ENCODE measurements at regions not wholly inside any gene's neighbourhood (a gene's known extent, or its start where the extent isn't known, plus 50 kb on each side); places are given as distances from the start of the nearest gene placed in this dataset.

DNA sequence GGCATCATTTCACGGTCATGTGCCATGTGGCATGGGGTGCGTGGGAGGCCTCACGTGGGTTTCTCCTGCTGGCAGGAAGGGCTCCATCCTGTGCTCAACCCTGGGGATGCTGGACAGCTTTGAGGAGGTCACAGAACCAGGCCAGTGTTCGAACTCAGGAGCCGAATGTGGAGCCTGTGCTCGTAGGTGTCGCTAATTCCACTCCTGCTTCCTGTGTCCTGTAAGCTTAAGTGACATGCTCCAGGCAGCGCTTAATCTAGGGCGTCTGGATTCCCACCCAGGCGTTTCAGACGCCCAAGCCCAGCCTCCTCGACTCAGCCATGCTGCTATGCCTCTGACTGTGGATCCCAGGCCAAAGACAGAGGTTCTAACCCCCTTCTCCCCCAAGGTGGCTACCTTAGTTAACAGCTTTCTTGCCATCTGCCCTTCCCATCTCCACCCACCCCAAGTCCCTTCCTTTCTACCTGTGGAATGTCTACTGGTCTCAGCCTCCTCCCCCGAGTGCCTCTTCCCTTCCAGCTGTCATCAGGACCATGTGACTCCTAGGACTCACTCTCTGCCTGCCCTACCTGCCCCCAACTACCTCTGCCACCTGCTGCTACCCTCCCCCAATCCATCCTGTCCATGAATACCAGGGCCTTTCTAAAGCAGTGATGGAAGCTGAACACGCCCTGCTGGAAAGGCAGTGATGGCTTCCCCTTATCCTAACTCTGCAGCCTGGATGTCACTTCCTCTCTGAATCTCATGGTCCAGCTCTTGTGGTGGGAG, 255.1 kb downstream of the CDH26 start:
- no peak for DNase-seq (ENCODE audit: low spot score)

GRCh38 chr20:60214901-60215815, 256.9 kb downstream of the CDH26 start:
- DNase-seq (ENCODE audit: low spot score): no peak

- DNase-seq (ENCODE audit: low spot score): no peak
Measured at GRCh38 chr20:60215816-60216730, 257.9 kb downstream of the CDH26 start.

- no peak for DNase-seq (ENCODE audit: low spot score)
Measured at GRCh38 chr20:60219231-60219630, 261.0 kb downstream of the CDH26 start.

- DNase-seq (ENCODE audit: low spot score): no peak
Measured at GRCh38 chr20:60219984-60220562, 261.9 kb downstream of the CDH26 start.

- DNase-seq (ENCODE audit: low spot score): no peak
Measured at GRCh38 chr20:60220706-60221105, 262.5 kb downstream of the CDH26 start.

- DNase-seq (ENCODE audit: low spot score): no peak
Measured at GRCh38 chr20:60221593-60221992, 263.4 kb downstream of the CDH26 start.

- no peak for DNase-seq (ENCODE audit: low spot score)
Measured at GRCh38 chr20:60222497-60222896, 264.3 kb downstream of the CDH26 start.

- DNase-seq (ENCODE audit: low spot score): no peak
Measured at GRCh38 chr20:60223174-60223573, 265.0 kb downstream of the CDH26 start.

GRCh38 chr20:60224914-60225313, 266.7 kb downstream of the CDH26 start:
- DNase-seq (ENCODE audit: low spot score): peak; percentile 13

- no peak for DNase-seq (ENCODE audit: low spot score)
Measured at GRCh38 chr20:60228255-60228654, 270.0 kb downstream of the CDH26 start.

DNA sequence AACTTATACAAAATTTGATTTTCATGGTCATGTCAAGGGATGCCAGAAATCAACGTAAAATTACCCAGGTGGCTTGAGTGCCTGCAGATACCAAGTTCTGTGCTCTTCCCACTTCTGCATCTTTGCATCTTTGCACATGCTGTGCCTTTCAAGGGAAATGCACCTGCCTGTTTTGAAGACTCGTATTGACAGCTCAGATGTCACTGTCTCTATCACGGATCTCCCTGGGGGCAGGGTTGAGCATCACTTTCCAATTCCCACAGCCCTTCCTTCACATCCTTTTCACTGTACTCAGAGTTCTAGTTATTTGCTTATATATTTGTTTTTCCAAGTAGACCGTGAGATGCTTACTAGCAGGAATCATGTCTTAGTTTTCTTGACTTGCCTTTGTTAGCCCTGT, 274.2 kb downstream of the CDH26 start:
- DNase-seq (ENCODE audit: low spot score): no peak

- DNase-seq (ENCODE audit: low spot score): no peak
Measured at GRCh38 chr20:60233018-60233630, 274.9 kb downstream of the CDH26 start.

GRCh38 chr20:60236613-60237012, 278.4 kb downstream of the CDH26 start:
- no peak for DNase-seq (ENCODE audit: low spot score)

DNA sequence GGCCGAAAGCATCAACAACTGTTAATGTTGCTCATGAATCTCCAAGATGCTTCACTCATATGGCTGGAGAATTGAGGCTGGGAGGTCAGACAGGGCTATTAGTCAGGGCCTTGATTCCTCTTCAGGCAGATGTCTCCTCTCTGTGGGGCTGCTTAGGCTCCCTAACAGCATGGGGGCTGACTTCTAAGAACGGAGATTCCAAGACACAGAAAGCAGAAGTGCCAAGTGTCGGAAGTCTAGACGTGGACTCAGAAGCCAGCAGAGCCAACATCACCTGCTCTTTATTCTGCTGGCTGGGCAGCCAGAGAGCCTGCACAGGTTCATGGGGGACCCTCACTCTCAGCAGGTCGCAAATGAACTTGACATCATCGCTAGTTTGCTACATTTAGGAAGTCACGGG, 279.8 kb downstream of the CDH26 start:
- DNase-seq (ENCODE audit: low spot score): no peak

- DNase-seq (ENCODE audit: low spot score): no peak
Measured at GRCh38 chr20:60238992-60239660, 280.9 kb downstream of the CDH26 start.

GRCh38 chr20:60239956-60240355, 281.7 kb downstream of the CDH26 start:
- no peak for DNase-seq (ENCODE audit: low spot score)

- no peak for DNase-seq (ENCODE audit: low spot score)
Measured at GRCh38 chr20:60240415-60240814, 282.2 kb downstream of the CDH26 start.

DNA sequence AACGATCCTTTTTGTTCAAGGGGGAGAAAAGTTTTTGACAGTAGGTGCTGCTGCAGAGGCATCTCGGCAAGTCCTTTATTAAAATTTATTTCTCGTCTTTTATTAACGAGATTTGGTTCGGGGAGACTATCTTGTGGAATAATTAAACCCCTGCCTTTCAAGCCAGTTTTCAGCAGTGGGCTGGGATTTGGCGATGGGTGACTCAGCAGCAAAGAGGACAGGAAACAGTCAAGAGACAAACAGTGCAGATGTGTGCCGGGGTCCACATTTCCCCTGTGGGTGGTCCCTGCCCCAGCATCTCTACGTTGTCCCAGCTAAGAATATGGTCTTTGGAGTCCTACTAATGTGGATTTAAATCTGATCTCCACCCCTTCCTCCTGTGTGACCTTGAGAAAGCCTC, 282.8 kb downstream of the CDH26 start:
- DNase-seq (ENCODE audit: low spot score): no peak

DNA sequence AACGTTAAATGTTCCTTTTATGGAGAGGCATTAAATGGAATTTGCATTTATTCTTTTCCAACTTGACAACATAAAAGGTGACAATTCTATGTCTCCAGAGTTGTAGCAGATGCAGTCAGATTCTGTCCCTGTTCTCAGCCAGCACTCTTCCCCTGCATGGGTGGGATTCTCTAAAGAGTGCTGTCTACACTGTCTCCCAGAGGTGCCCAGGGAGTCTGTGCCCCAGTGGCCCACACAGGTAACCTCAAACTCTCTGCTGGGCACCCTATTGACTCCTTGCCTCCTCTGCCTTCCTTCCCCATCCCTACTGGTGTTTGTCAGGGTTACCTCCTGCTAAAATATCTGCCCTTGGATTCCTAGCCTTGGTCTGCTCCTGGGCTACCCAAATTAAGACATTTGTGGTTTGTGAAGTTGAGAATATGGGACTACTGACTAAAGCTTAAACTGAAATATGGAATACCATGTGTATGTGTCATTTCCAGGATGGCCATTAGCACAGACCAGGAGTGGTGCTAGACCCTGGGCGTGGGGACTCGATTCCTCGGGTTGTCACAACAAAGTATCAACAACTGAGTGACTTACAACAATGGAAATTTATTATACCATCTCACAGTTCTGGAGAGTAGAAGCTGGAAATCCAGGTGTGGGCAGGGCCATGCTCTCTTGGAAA, 284.7 kb downstream of the CDH26 start:
- DNase-seq (ENCODE audit: low spot score): no peak

Measured in H4 (cell line).